GM23248 (cell line): ENCODE measurements at regions not wholly inside any gene's neighbourhood (a gene's known extent, or its start where the extent isn't known, plus 50 kb on each side); places are given as distances from the start of the nearest gene placed in this dataset.

Source experiments
- EZH2 ChIP-seq: fragments of 200-600 bp; sonication (generic); IDR thresholded peaks from 2 replicates; pipeline ENCODE4 v1.6.1; 2018; ENCODE audit warnings: antibody characterized with exemption, mild to moderate bottlenecking; ENCODE audit not compliant: insufficient read depth, poor library complexity, severe bottlenecking
- EZH2phosphoT487 ChIP-seq: fragments of 200-600 bp; sonication (generic); IDR thresholded peaks from 2 replicates; pipeline ENCODE4 v1.6.1; 2018; ENCODE audit warnings: antibody characterized with exemption, moderate library complexity, mild to moderate bottlenecking, low read depth; ENCODE audit not compliant: insufficient read depth

- TF ChIP-seq EZH2 (no peak), EZH2phosphoT487 (no peak)
Observed at GRCh38 chr3:22013641-22014040, 262.6 kb upstream of the ZNF385D start.
